Neural progenitor cell (in vitro differentiated cells): ENCODE measurements at regions not wholly inside any gene's neighbourhood (a gene's known extent, or its start where the extent isn't known, plus 50 kb on each side); places are given as distances from the start of the nearest gene placed in this dataset.

Experiments
- DNase-seq: peaks from one replicate; pipeline ENCODE4 v3.0.0-alpha.2; 2016; ENCODE audit warnings: low spot score
- H2AFZ ChIP-seq: fragments of 200-600 bp; sonication (generic); replicated peaks from 2 replicates; pipeline ENCODE4 v1.6.1; 2016; ENCODE audit warnings: antibody characterized with exemption
- H3F3A ChIP-seq: fragments of 200-600 bp; sonication (generic); 2 replicates; pipeline ENCODE4 v1.6.1; 2016; ENCODE audit warnings: antibody characterized with exemption, low read depth
- H3K27ac ChIP-seq: fragments of 200-600 bp; sonication (generic); 2 replicates; pipeline ENCODE4 v1.5.1; 2016; ENCODE audit warnings: mild to moderate bottlenecking
- H3K27me3 ChIP-seq: fragments of 200-600 bp; sonication (generic); 2 replicates; pipeline ENCODE4 v1.6.1; 2016; ENCODE audit warnings: mild to moderate bottlenecking, moderate library complexity
- H3K36me3 ChIP-seq: fragments of 200-600 bp; sonication (generic); 2 replicates; pipeline ENCODE4 v1.5.1; 2016
- H3K4me1 ChIP-seq: fragments of 200-600 bp; sonication (generic); 2 replicates; pipeline ENCODE4 v1.6.1; 2016; ENCODE audit warnings: mixed run types
- H3K4me2 ChIP-seq: fragments of 200-600 bp; sonication (generic); 2 replicates; pipeline ENCODE4 v1.6.1; 2016
- H3K4me3 ChIP-seq: fragments of 200-600 bp; sonication (generic); 2 replicates; pipeline ENCODE4 v1.5.1; 2016
- H3K79me2 ChIP-seq: fragments of 200-600 bp; sonication (generic); 2 replicates; pipeline ENCODE4 v1.6.1; 2016; ENCODE audit warnings: low read depth
- H3K9ac ChIP-seq: fragments of 200-600 bp; sonication (generic); 2 replicates; pipeline ENCODE4 v1.6.1; 2016
- H3K9me3 ChIP-seq: fragments of 200-600 bp; sonication (generic); 2 replicates; pipeline ENCODE4 v1.5.1; 2016; ENCODE audit warnings: low read depth
- H4K20me1 ChIP-seq: fragments of 200-600 bp; sonication (generic); 2 replicates; pipeline ENCODE4 v1.6.1; 2016; ENCODE audit warnings: low read depth
- H3K27ac Mint-ChIP-seq: 3 replicates; pipeline ENCODE4 v1.8.0; 2021; ENCODE audit warnings: mixed read lengths
- H3K27me3 Mint-ChIP-seq: 2 replicates; pipeline ENCODE4 v1.8.0; 2022; ENCODE audit warnings: low read depth, mild to moderate bottlenecking, inconsistent platforms, moderate library complexity, mixed read lengths; ENCODE audit not compliant: insufficient read depth
- H3K36me3 Mint-ChIP-seq: 3 replicates; pipeline ENCODE4 v1.8.0; 2021; ENCODE audit warnings: mixed read lengths
- H3K4me1 Mint-ChIP-seq: 3 replicates; pipeline ENCODE4 v1.8.0; 2021; ENCODE audit warnings: mixed read lengths
- H3K4me3 Mint-ChIP-seq: 3 replicates; pipeline ENCODE4 v1.8.0; 2021; ENCODE audit warnings: mild to moderate bottlenecking, moderate library complexity, mixed read lengths
- H3K9me3 Mint-ChIP-seq: 3 replicates; pipeline ENCODE4 v1.8.0; 2020; ENCODE audit warnings: mixed read lengths
- CTCF ChIP-seq: fragments of 200-600 bp; sonication (generic); IDR thresholded peaks from 2 replicates; pipeline ENCODE4 v1.5.1; 2017; ENCODE audit warnings: antibody characterized with exemption, mild to moderate bottlenecking
- EZH2 ChIP-seq: fragments of 200-600 bp; sonication (generic); IDR thresholded peaks from 2 replicates; pipeline ENCODE4 v1.6.1; 2017; ENCODE audit warnings: antibody characterized with exemption, mild to moderate bottlenecking, moderate library complexity
- EZH2phosphoT487 ChIP-seq: fragments of 200-600 bp; sonication (generic); IDR thresholded peaks from 2 replicates; pipeline ENCODE4 v1.6.1; 2017; ENCODE audit warnings: antibody characterized with exemption

- Histone ChIP-seq H3K9me3 (no peaks in the 10 kb centered on the region), H3K4me3 (no peak overlapping the region)
- H3K27ac Mint-ChIP-seq: no peak overlapping the region
These were observed 160.9 kb upstream of the CDH5 start for GRCh38 chr16:66205287-66206231.

GRCh38 chr16:66204756-66205155, 161.7 kb upstream of the CDH5 start:
- Mint-ChIP-seq H3K36me3 (no peaks in the 10 kb centered on the region), H3K4me1 (no peaks in the 10 kb centered on the region), H3K4me3 (no peak overlapping the region), H3K27ac (no peak overlapping the region), H3K9me3 (peaks cover 5% of the 10 kb centered on the region), H3K27me3 (no peaks in the 10 kb centered on the region)
- no peak overlapping the region for H3K27ac ChIP-seq
- H3K4me3 ChIP-seq: no peak overlapping the region
- no peak for DNase-seq
- H3K9me3 ChIP-seq: no peaks in the 10 kb centered on the region
- H3K4me1 ChIP-seq: no peaks in the 10 kb centered on the region
- TF ChIP-seq EZH2phosphoT487: no peak
- no peak for TF ChIP-seq EZH2
- no peak for TF ChIP-seq CTCF
- H3K9ac ChIP-seq: no peak overlapping the region
- no peaks in the 10 kb centered on the region for H3F3A ChIP-seq
- H3K36me3 ChIP-seq: no peaks in the 10 kb centered on the region
- H3K27me3 ChIP-seq: no peaks in the 10 kb centered on the region
- no peak overlapping the region for H3K4me2 ChIP-seq
- no peaks in the 10 kb centered on the region for H4K20me1 ChIP-seq
- no peaks in the 10 kb centered on the region for H3K79me2 ChIP-seq
- no peak overlapping the region for H2AFZ ChIP-seq

More at GRCh38 chr16:66205287-66206231, 160.9 kb upstream of the CDH5 start:
- Histone ChIP-seq H3K4me2 (no peak overlapping the region), H4K20me1 (no peaks in the 10 kb centered on the region), H2AFZ (no peak overlapping the region), H3K27ac (no peak overlapping the region), H3F3A (no peaks in the 10 kb centered on the region), H3K4me1 (no peaks in the 10 kb centered on the region), H3K27me3 (no peaks in the 10 kb centered on the region), H3K9ac (no peak overlapping the region), H3K79me2 (no peaks in the 10 kb centered on the region), H3K36me3 (no peaks in the 10 kb centered on the region)
- Mint-ChIP-seq H3K36me3 (no peaks in the 10 kb centered on the region), H3K4me1 (no peaks in the 10 kb centered on the region), H3K9me3 (peaks cover 5% of the 10 kb centered on the region), H3K27me3 (peaks cover 2% of the 10 kb centered on the region), H3K4me3 (no peak overlapping the region)
- DNase-seq: no peak
- TF ChIP-seq CTCF (no peak), EZH2 (no peak), EZH2phosphoT487 (no peak)

GRCh38 chr16:66203476-66203875, 163.0 kb upstream of the CDH5 start:
- Histone ChIP-seq H3K27ac (no peak overlapping the region), H3K4me1 (no peaks in the 10 kb centered on the region), H3K4me2 (no peak overlapping the region), H3K4me3 (no peak overlapping the region), H4K20me1 (no peaks in the 10 kb centered on the region), H3K9me3 (no peaks in the 10 kb centered on the region), H3K27me3 (no peaks in the 10 kb centered on the region), H3K36me3 (no peaks in the 10 kb centered on the region), H2AFZ (no peak overlapping the region), H3K79me2 (no peaks in the 10 kb centered on the region), H3F3A (no peaks in the 10 kb centered on the region), H3K9ac (no peak overlapping the region)
- Mint-ChIP-seq H3K4me1 (no peaks in the 10 kb centered on the region), H3K27ac (no peak overlapping the region), H3K4me3 (no peak overlapping the region), H3K9me3 (peaks cover 5% of the 10 kb centered on the region), H3K36me3 (no peaks in the 10 kb centered on the region), H3K27me3 (no peaks in the 10 kb centered on the region)
- DNase-seq: no peak
- TF ChIP-seq CTCF: no peak
- TF ChIP-seq EZH2: no peak
- no peak for TF ChIP-seq EZH2phosphoT487
